Endothelial cell (in vitro differentiated cells): ENCODE measurements at regions not wholly inside any gene's neighbourhood (a gene's known extent, or its start where the extent isn't known, plus 50 kb on each side); places are given as distances from the start of the nearest gene placed in this dataset.

Source experiments
- DNase-seq: peaks from one replicate; pipeline ENCODE4 v3.0.0; 2021; ENCODE audit warnings: low spot score
- H3K27ac Mint-ChIP-seq: one replicate; pipeline ENCODE4 v1.8.0; 2021; ENCODE audit warnings: mixed read lengths, inconsistent platforms; ENCODE audit not compliant: unreplicated experiment
- H3K27me3 Mint-ChIP-seq: one replicate; pipeline ENCODE4 v1.8.0; 2021; ENCODE audit warnings: mild to moderate bottlenecking, moderate library complexity, mixed read lengths, inconsistent platforms; ENCODE audit not compliant: unreplicated experiment
- H3K36me3 Mint-ChIP-seq: one replicate; pipeline ENCODE4 v1.8.0; 2021; ENCODE audit warnings: mild to moderate bottlenecking, low read depth, mixed read lengths, inconsistent platforms; ENCODE audit not compliant: unreplicated experiment
- H3K4me1 Mint-ChIP-seq: one replicate; pipeline ENCODE4 v1.8.0; 2021; ENCODE audit warnings: mild to moderate bottlenecking, mixed read lengths, inconsistent platforms; ENCODE audit not compliant: unreplicated experiment
- H3K4me3 Mint-ChIP-seq: one replicate; pipeline ENCODE4 v1.8.0; 2021; ENCODE audit warnings: mild to moderate bottlenecking, mixed read lengths, inconsistent platforms; ENCODE audit not compliant: unreplicated experiment
- H3K9me3 Mint-ChIP-seq: one replicate; pipeline ENCODE4 v1.8.0; 2021; ENCODE audit warnings: mixed read lengths, inconsistent platforms; ENCODE audit not compliant: unreplicated experiment
- CTCF ChIP-seq: fragments of 200-600 bp; sonication (generic); IDR thresholded peaks from one replicate; pipeline ENCODE4 v1.5.0; 2021; ENCODE audit warnings: antibody characterized with exemption; ENCODE audit not compliant: unreplicated experiment

DNA sequence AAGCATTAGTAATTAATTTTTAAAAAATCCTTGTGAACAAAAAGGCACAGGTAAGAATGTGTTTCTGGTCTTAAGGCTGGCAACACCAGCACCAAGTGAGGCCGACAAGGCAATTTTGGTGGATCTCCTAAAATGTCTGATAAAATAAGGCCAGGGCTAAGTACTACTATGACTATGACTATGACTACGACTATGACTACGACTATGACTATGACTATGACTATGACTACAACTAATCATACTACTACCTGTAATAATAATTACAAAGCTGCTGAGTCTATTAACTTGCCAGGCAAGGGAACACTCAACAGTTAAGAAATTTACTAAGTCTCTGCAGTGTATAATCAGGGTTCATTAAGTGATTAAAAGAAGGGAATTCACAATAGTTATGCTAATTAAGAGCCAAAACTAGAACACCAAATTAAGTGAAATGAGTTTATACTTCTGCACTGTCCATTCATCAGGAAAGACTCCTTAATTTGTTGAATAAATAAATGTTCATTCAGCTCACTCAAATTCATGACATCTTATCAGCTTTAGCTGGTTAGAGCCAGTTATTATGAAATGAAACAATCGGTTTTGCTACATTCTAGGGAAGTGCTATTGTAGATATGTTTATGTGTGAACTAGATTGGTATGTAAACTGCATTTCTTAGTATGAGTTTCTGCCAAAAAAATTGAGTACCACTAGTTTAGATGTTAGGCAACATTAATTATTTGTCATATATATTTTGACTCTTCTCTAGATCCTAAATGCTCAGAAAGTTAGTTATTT lies 1626.2 kb upstream of the PCDH20 start:
- no peaks in the 10 kb centered on the region for H3K4me1 Mint-ChIP-seq
- H3K9me3 Mint-ChIP-seq, result no peaks in the 10 kb centered on the region
- H3K27me3 Mint-ChIP-seq, result no peaks in the 10 kb centered on the region
- no peak for DNase-seq
- no peak for TF ChIP-seq CTCF
- no peak overlapping the region for H3K4me3 Mint-ChIP-seq
- no peak overlapping the region for H3K27ac Mint-ChIP-seq
- no peaks in the 10 kb centered on the region for H3K36me3 Mint-ChIP-seq

DNA sequence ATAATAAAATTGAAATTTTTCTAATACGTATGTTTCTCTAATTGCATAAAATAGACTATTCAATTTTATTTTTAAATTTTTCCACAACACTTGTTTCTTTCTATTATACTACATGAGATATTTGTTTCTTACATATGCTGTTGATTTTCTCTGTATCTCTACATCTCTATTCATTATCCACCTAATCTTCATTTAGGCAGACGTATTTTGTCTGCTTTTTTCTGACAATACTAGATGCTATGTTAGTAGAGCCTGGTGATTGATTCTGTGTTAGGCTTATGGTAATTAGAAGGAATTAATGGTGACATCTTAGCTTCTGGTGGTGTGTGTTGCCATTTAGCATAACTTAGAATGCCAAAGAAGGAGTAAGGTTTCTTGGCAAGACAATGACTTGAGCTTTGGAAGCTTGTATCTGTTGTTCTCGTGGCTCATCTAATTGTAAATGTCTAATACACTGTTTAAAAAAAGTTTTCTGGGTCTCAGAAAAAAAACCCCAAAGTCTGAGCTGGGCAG lies 1610.7 kb upstream of the PCDH20 start:
- Mint-ChIP-seq H3K4me1 (no peaks in the 10 kb centered on the region), H3K9me3 (no peaks in the 10 kb centered on the region), H3K27ac (no peak overlapping the region), H3K4me3 (no peak overlapping the region), H3K27me3 (no peaks in the 10 kb centered on the region), H3K36me3 (no peaks in the 10 kb centered on the region)
- no peak for DNase-seq
- no peak for TF ChIP-seq CTCF

- Mint-ChIP-seq H3K4me3 (no peak overlapping the region), H3K9me3 (no peaks in the 10 kb centered on the region), H3K4me1 (no peaks in the 10 kb centered on the region), H3K27ac (no peak overlapping the region), H3K27me3 (no peaks in the 10 kb centered on the region), H3K36me3 (no peaks in the 10 kb centered on the region)
- TF ChIP-seq CTCF, result no peak
- DNase-seq, result no peak
Observed at GRCh38 chr13:63025741-63026140, 1610.1 kb upstream of the PCDH20 start.

DNA sequence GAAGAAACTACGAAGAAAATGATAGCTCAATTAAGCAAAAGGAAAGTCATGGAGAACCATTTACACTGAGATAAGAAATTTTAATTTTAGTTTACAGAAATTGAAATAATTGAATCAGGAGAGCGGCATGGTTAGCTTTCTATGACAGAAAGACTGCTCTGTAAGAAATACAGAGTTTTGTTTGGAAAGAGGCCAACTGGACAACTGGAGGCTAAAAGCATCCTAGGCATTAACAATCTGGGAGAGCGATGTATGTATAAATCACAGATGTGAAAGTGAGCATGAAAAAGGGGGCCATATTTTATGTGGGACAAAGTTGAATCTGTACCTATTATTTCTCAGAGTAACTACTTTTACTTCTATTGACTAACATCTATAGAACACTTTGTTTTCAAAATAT lies 1608.8 kb upstream of the PCDH20 start:
- H3K36me3 Mint-ChIP-seq, result no peaks in the 10 kb centered on the region
- no peaks in the 10 kb centered on the region for H3K27me3 Mint-ChIP-seq
- H3K4me1 Mint-ChIP-seq, result no peaks in the 10 kb centered on the region
- no peak overlapping the region for H3K27ac Mint-ChIP-seq
- H3K4me3 Mint-ChIP-seq, result no peak overlapping the region
- TF ChIP-seq CTCF, result no peak
- no peaks in the 10 kb centered on the region for H3K9me3 Mint-ChIP-seq
- DNase-seq, result no peak

DNA sequence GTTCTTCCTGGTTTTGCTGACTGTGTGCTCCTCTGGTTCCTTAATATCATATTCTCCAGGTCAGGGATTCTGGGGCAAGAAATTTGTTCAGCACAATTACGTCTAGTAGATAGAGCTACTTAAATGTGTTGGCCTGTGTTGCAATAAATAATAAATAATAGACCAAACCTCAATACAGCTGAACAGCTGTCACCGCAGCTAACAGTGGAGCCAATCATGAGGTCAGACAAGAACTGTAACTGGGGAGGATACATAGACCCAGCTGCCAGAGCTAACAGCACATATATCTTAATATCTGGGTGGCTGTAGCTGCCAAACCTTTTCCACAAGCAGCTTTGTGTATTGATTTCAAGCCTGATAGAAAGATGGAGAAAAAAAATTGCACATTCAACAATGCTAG lies 1596.3 kb upstream of the PCDH20 start:
- DNase-seq, result no peak
- no peak for TF ChIP-seq CTCF
- Mint-ChIP-seq H3K36me3 (peaks cover 6% of the 10 kb centered on the region), H3K4me1 (no peaks in the 10 kb centered on the region), H3K27me3 (no peaks in the 10 kb centered on the region), H3K9me3 (peaks cover 11% of the 10 kb centered on the region), H3K4me3 (no peak overlapping the region), H3K27ac (no peak overlapping the region)
